ENCODE measurements at regions not wholly inside any gene's neighbourhood (a gene's known extent, or its start where the extent isn't known, plus 50 kb on each side); places are given as distances from the start of the nearest gene placed in this dataset.

DNA sequence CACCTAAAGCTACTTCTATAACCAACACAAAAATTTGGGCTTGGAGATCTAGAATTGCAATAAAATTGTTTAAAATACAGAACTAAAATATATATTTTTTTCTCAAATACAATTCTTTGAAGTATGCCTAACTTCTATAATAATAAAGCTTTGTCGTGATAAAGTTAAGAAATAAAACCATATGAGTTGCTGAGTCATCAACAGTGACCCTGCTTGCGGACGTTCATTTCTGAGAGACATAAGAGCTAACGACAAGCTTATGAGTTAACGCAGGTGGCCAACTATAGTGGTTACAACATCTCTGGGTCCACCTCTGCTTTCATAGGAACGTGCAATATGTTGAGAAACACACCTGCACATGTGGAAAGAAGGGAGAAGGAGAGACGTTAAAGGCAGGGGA lies 407.1 kb upstream of the SLC14A2 start:
- TF ChIP-seq, protein P1, sequence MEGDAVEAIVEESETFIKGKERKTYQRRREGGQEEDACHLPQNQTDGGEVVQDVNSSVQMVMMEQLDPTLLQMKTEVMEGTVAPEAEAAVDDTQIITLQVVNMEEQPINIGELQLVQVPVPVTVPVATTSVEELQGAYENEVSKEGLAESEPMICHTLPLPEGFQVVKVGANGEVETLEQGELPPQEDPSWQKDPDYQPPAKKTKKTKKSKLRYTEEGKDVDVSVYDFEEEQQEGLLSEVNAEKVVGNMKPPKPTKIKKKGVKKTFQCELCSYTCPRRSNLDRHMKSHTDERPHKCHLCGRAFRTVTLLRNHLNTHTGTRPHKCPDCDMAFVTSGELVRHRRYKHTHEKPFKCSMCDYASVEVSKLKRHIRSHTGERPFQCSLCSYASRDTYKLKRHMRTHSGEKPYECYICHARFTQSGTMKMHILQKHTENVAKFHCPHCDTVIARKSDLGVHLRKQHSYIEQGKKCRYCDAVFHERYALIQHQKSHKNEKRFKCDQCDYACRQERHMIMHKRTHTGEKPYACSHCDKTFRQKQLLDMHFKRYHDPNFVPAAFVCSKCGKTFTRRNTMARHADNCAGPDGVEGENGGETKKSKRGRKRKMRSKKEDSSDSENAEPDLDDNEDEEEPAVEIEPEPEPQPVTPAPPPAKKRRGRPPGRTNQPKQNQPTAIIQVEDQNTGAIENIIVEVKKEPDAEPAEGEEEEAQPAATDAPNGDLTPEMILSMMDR (IDR thresholded peaks at IDR 0.05), result no peak
- TF ChIP-seq EZH2 (IDR thresholded peaks at IDR 0.05; ENCODE audit: borderline replicate concordance, insufficient read depth, low read depth, low read length, poor library complexity, severe bottlenecking), result no peak
